Activated B cell treated with CpG ODN at 0.5 μM for 24 hours (primary cell): ENCODE measurements at regions not wholly inside any gene's neighbourhood (a gene's known extent, or its start where the extent isn't known, plus 50 kb on each side); places are given as distances from the start of the nearest gene placed in this dataset.

Experiments used
- ATAC-seq: fragments of 200-7000 bp; cut with Tn5 transposase; one replicate; pipeline ENCODE4 v1.10.0; 2021; ENCODE audit warnings: low read depth, mild to moderate bottlenecking, moderate library complexity
- CTCF ChIA-PET: fragments of 350-600 bp; sonication (Branson Sonifier 250); formaldehyde crosslinking; loops from one replicate; lab custom pipeline; 2021; ENCODE audit warnings: antibody characterized with exemption; lab: Charles Lee
- POLR2A ChIA-PET: fragments of 350-600 bp; sonication (Branson Sonifier 250); formaldehyde crosslinking; loops from one replicate; lab custom pipeline; 2021; ENCODE audit warnings: antibody characterized with exemption; lab: Charles Lee
- DNase-seq: peaks from one replicate; pipeline ENCODE4 v3.0.0; 2022
- H3K27ac Mint-ChIP-seq: one replicate; pipeline ENCODE4 v1.8.0; 2020; ENCODE audit warnings: mixed read lengths
- H3K27me3 Mint-ChIP-seq: one replicate; pipeline ENCODE4 v1.8.0; 2021; ENCODE audit warnings: mixed read lengths
- H3K36me3 Mint-ChIP-seq: one replicate; pipeline ENCODE4 v1.8.0; 2021; ENCODE audit warnings: low read depth, mixed read lengths
- H3K4me1 Mint-ChIP-seq: one replicate; pipeline ENCODE4 v1.8.0; 2021; ENCODE audit warnings: mixed read lengths
- H3K4me3 Mint-ChIP-seq: one replicate; pipeline ENCODE4 v1.8.0; 2020; ENCODE audit warnings: mild to moderate bottlenecking, mixed read lengths
- H3K9me3 Mint-ChIP-seq: one replicate; pipeline ENCODE4 v1.8.0; 2020; ENCODE audit warnings: mixed read lengths
- intact Hi-C: fragments of 100-400 bp; cut with micrococcal nuclease; formaldehyde crosslinking; loops from one replicate; pipeline ENCODE4 v1.15.1; 2024
- TF ChIP-seq, protein P1 (sequence below): fragments of 200-600 bp; IDR thresholded peaks from one replicate; pipeline ENCODE4 v1.8.0; 2022; ENCODE audit warnings: antibody characterized with exemption, mild to moderate bottlenecking

- H3K9me3 Mint-ChIP-seq = peaks cover 2% of the 10 kb centered on the region
- H3K4me1 Mint-ChIP-seq = no peaks in the 10 kb centered on the region
- no peak overlapping the region for H3K4me3 Mint-ChIP-seq
- H3K36me3 Mint-ChIP-seq = no peaks in the 10 kb centered on the region
- ATAC-seq (no peak), DNase-seq (no peak)
- intact Hi-C loops = no loop called here
- no peak overlapping the region for H3K27ac Mint-ChIP-seq
- TF ChIP-seq, protein P1, sequence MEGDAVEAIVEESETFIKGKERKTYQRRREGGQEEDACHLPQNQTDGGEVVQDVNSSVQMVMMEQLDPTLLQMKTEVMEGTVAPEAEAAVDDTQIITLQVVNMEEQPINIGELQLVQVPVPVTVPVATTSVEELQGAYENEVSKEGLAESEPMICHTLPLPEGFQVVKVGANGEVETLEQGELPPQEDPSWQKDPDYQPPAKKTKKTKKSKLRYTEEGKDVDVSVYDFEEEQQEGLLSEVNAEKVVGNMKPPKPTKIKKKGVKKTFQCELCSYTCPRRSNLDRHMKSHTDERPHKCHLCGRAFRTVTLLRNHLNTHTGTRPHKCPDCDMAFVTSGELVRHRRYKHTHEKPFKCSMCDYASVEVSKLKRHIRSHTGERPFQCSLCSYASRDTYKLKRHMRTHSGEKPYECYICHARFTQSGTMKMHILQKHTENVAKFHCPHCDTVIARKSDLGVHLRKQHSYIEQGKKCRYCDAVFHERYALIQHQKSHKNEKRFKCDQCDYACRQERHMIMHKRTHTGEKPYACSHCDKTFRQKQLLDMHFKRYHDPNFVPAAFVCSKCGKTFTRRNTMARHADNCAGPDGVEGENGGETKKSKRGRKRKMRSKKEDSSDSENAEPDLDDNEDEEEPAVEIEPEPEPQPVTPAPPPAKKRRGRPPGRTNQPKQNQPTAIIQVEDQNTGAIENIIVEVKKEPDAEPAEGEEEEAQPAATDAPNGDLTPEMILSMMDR = no peak
- POLR2A ChIA-PET = no interaction called here
- CTCF ChIA-PET = no interaction called here
- no peaks in the 10 kb centered on the region for H3K27me3 Mint-ChIP-seq
Measured at GRCh38 chr21:19566975-19567374, 1163.4 kb upstream of the TMPRSS15 start.

DNA sequence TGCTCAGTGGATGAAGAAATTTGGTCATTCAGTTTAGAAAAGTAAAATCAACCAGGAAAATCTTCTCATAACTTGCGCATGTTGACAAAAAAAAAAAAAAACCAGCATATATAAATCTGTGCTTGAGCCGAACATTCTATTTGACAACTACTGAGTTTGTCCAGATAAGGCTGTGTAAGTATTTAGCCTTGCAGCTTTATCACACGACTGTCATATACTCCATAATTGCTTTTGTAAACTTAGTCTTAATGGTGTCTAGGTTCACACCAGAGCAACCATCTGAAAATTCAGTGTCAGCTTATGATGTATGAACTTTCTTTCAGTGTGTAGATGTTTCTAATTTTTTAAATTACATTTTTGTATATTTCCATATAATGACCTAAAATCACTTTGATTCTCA, 1173.8 kb upstream of the TMPRSS15 start:
- TF ChIP-seq, protein P1 = no peak
- Mint-ChIP-seq H3K27me3 (no peaks in the 10 kb centered on the region), H3K27ac (no peak overlapping the region), H3K4me3 (no peak overlapping the region), H3K4me1 (no peaks in the 10 kb centered on the region), H3K36me3 (no peaks in the 10 kb centered on the region), H3K9me3 (no peaks in the 10 kb centered on the region)
- ATAC-seq (no peak), DNase-seq (no peak)
- POLR2A ChIA-PET = no interaction called here
- intact Hi-C loops = no loop called here
- CTCF ChIA-PET = no interaction called here

GRCh38 chr21:19590044-19590443, 1186.5 kb upstream of the TMPRSS15 start:
- no peak overlapping the region for H3K27ac Mint-ChIP-seq
- ChIA-PET CTCF (no interaction called here), POLR2A (no interaction called here)
- TF ChIP-seq, protein P1 = no peak
- peaks cover 2% of the 10 kb centered on the region for H3K9me3 Mint-ChIP-seq
- no peak for ATAC-seq
- no peak overlapping the region for H3K4me3 Mint-ChIP-seq
- intact Hi-C loops = no loop called here
- no peaks in the 10 kb centered on the region for H3K4me1 Mint-ChIP-seq
- no peak for DNase-seq
- H3K27me3 Mint-ChIP-seq = no peaks in the 10 kb centered on the region
- H3K36me3 Mint-ChIP-seq = no peaks in the 10 kb centered on the region

DNA sequence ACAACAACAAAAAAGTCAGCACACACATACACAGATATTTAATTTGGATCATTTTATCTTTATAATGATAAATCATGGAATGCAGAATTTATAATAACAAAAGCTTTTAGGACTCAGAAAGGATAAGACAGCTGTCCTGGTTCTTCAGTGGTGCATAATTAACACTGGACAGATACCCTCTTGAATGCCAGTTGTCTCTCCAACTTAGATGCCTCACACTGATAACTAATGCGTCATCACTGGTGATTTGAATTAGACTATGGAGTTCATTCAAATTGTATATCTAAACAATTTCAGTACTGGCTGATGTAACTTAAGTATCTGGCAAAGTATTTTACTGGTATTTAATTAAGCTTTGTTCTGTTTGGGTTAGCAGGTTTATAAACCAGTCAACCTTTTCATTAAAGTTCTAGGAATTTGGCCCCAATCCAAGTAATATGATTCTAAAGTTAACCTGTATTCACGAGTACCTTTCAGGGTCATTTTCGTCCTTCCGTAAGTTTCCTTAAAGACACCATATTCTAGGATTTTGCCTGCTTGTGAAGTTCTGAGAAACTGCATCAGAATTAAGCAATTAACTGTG, 1199.5 kb upstream of the TMPRSS15 start:
- DNase-seq (no peak), ATAC-seq (no peak)
- Mint-ChIP-seq H3K4me1 (no peaks in the 10 kb centered on the region), H3K4me3 (no peak overlapping the region), H3K9me3 (no peaks in the 10 kb centered on the region), H3K36me3 (no peaks in the 10 kb centered on the region), H3K27me3 (no peaks in the 10 kb centered on the region), H3K27ac (no peak overlapping the region)
- POLR2A ChIA-PET = no interaction called here
- TF ChIP-seq, protein P1 = no peak
- intact Hi-C loops = no loop called here
- CTCF ChIA-PET = no interaction called here

DNA sequence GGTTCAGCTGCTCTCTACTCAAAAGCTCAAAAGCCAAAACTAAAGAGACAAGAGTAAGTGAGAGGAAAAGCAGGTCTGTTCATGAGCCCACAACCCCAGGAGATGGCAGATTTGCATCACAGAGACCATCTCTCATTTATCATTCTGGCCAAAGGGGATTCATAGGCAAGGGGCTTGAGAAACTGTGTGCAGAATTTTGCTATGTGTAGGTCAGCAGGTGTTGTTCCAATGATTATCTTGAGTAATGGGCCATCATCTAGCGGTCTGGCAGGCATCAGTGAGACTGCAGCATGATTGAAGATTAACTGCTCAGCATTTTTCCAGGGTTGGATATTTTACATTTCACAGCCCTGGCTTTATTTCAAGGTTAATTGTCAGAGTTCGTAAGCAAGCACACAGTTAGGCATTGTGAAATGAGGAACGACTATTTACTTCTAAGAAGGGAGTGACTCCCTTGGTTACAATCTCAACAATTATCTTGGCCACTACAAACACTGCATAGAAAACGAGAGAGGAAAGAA, 1204.6 kb upstream of the TMPRSS15 start:
- Mint-ChIP-seq H3K36me3 (no peaks in the 10 kb centered on the region), H3K27ac (no peak overlapping the region), H3K9me3 (peaks cover 8% of the 10 kb centered on the region), H3K4me3 (no peak overlapping the region), H3K27me3 (no peaks in the 10 kb centered on the region), H3K4me1 (no peaks in the 10 kb centered on the region)
- TF ChIP-seq, protein P1 = no peak
- intact Hi-C loops = no loop called here
- ChIA-PET CTCF (no interaction called here), POLR2A (no interaction called here)
- ATAC-seq = no peak
- no peak for DNase-seq
